ENCODE measurements at regions not wholly inside any gene's neighbourhood (a gene's known extent, or its start where the extent isn't known, plus 50 kb on each side); places are given as distances from the start of the nearest gene placed in this dataset.

DNA sequence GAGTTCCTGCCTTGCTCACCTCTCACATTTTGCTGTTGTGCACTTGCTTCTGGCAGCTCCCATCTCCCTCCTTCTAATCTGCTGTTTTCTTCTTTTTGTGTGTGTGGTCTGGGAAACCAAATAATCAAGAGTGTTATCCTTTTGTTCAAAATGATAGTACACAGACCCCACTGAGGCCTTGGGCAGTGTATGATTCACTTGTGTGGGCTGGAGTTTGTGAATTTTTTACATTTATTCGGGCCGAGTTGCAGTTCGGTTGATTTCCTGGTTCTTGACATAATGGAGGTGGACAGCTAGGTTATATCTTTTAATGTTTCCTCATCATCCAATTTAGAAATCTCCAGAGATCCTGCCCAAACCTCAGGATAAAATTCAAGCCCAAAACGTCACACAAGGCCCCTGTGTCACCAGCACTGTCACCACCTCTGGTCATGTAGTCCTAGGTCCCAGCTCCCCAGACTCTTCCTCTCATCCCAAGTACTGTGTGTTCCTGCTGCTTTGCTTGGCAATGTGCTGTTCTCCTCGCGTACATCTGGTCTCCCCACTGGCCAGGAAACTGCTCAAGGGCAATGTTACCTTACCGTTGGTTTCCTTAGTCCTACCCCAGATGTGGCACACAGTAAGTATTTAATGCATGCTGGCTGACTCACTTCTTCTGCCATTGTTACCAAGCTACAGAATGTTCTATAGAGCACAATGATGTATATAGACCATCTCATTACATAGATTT lies 55.7 kb upstream of the PHACTR2 start:
- Histone ChIP-seq H3K36me3 (ENCODE audit: control insufficient read depth, insufficient read depth, low read length) (no peaks in the 10 kb centered on the region), H3K27me3 (ENCODE audit: control insufficient read depth, insufficient read depth, low read length) (no peaks in the 10 kb centered on the region), H3K4me3 (ENCODE audit: low read depth, low read length) (no peak overlapping the region)
- no peak for TF ChIP-seq CTCF (IDR thresholded peaks at IDR 0.05; ENCODE audit: insufficient read depth, low read length, severe bottlenecking)
- DNase-seq (ENCODE audit: low read depth) = no peak
- FAIRE-seq = peak; percentile 40

GRCh38 chr6:143621159-143621873 lies 56.4 kb upstream of the PHACTR2 start:
- Histone ChIP-seq H3K36me3 (ENCODE audit: control insufficient read depth, insufficient read depth, low read length) (no peaks in the 10 kb centered on the region), H3K4me3 (ENCODE audit: low read depth, low read length) (no peak overlapping the region), H3K27me3 (ENCODE audit: control insufficient read depth, insufficient read depth, low read length) (no peaks in the 10 kb centered on the region)
- FAIRE-seq (no peak), DNase-seq (ENCODE audit: low read depth) (no peak)
- TF ChIP-seq CTCF (IDR thresholded peaks at IDR 0.05; ENCODE audit: insufficient read depth, low read length, severe bottlenecking) = no peak

DNA sequence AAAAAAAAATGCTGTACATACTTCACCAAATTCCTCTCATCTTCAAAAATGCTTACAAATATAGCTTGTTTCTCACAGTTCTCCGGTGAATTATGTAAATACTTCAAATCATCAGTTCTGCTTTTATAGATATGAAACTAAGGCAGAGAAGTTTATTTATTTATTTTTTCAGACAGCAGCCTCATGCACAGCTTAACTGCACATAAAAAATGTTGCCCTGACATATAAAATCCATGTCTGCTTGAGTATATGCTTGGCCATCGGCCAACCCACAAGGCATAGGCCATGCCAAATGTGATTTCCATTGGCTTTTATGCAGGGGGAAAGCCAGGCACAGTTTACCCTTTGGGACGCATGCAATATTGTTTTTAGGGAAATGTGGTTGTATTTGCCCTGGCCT lies 57.3 kb upstream of the PHACTR2 start:
- no peak for TF ChIP-seq CTCF (IDR thresholded peaks at IDR 0.05; ENCODE audit: insufficient read depth, low read length, severe bottlenecking)
- FAIRE-seq (no peak), DNase-seq (ENCODE audit: low read depth) (no peak)
- no peaks in the 10 kb centered on the region for H3K27me3 ChIP-seq (ENCODE audit: control insufficient read depth, insufficient read depth, low read length)
- no peaks in the 10 kb centered on the region for H3K36me3 ChIP-seq (ENCODE audit: control insufficient read depth, insufficient read depth, low read length)
- no peak overlapping the region for H3K4me3 ChIP-seq (ENCODE audit: low read depth, low read length)

DNA sequence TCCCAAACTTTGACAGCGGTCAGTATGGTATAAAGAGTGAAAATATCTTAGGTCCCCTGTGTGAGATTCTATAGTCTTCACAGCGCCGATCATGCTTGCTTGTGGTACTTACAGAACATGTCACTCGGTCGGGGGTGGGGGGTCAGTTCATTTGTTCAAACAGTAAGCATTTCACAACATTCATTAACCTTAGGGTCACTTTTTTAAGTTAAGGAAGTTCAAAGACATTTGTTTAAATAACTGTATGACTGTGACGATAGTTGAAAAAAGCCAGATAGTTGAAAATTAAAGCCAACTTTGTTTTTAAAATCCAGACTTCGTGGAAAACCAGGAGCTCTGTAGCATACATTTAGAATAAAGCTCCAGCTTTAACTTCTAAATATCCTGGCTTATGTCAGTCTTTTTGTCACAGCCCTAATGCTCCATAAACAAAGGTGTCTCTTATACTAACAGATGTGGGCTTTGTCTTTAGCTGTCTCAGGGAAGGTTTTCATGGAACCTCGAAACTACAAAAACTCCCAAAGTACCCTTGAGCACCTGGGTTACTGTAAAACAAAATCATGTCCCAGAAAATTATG lies 57.9 kb upstream of the PHACTR2 start:
- Histone ChIP-seq H3K36me3 (ENCODE audit: control insufficient read depth, insufficient read depth, low read length) (no peaks in the 10 kb centered on the region), H3K4me3 (ENCODE audit: low read depth, low read length) (no peak overlapping the region), H3K27me3 (ENCODE audit: control insufficient read depth, insufficient read depth, low read length) (no peaks in the 10 kb centered on the region)
- TF ChIP-seq CTCF (IDR thresholded peaks at IDR 0.05; ENCODE audit: insufficient read depth, low read length, severe bottlenecking) = no peak
- FAIRE-seq = no peak
- DNase-seq (ENCODE audit: low read depth) = no peak

DNA sequence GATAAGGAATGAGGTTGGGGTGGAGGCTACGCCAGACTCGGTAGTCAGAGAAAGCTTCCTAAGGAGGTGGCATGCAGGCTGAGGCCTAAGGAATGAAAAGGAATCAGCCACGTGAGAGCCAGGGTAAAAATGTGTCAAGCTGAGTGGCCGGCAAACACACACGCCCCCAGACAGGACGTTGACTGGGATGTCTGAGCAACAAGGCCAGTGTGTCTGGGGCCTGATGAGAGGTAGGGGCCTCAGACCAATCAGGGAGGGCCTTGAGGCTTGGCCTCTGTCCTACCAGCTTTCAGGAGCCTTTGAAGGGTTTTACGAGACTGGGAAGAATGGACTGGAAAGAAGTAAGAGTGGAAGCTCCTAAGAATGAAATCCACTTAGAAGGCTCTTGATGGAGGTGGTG lies 61.0 kb upstream of the PHACTR2 start:
- DNase-seq (ENCODE audit: low read depth) = no peak
- TF ChIP-seq CTCF (IDR thresholded peaks at IDR 0.05; ENCODE audit: insufficient read depth, low read length, severe bottlenecking) = no peak
- Histone ChIP-seq H3K27me3 (ENCODE audit: control insufficient read depth, insufficient read depth, low read length) (no peaks in the 10 kb centered on the region), H3K4me3 (ENCODE audit: low read depth, low read length) (no peak overlapping the region), H3K36me3 (ENCODE audit: control insufficient read depth, insufficient read depth, low read length) (no peaks in the 10 kb centered on the region)
- no peak for FAIRE-seq
